NAMALWA (cell line): ENCODE measurements at regions not wholly inside any gene's neighbourhood (a gene's known extent, or its start where the extent isn't known, plus 50 kb on each side); places are given as distances from the start of the nearest gene placed in this dataset.

ENCODE experiments used
- DNase-seq: peaks from one replicate; pipeline ENCODE4 v3.0.0-alpha.2; 2015; ENCODE audit warnings: low spot score

GRCh38 chr7:25812086-25812850 lies 339.7 kb upstream of the NFE2L3 start:
- no peak for DNase-seq

DNA sequence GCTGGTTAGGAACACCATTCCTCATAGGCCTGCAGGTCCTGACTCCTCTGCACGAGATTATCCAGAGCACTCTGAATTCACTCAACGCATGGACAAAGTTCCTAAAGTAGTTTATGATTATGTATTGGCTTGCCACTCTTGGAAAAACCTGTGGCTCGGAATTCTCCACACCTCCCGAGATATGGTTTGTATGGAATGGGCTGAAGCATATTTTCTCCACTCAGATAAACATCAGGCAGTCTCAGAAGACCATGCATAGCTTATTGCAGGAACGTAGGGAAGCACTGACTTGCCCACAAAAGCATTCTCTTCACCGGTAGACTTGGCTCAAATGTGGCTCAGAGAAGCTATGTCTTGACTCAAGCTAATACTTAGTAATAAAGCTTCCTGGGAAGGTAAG lies 338.6 kb upstream of the NFE2L3 start:
- DNase-seq = no peak

DNA sequence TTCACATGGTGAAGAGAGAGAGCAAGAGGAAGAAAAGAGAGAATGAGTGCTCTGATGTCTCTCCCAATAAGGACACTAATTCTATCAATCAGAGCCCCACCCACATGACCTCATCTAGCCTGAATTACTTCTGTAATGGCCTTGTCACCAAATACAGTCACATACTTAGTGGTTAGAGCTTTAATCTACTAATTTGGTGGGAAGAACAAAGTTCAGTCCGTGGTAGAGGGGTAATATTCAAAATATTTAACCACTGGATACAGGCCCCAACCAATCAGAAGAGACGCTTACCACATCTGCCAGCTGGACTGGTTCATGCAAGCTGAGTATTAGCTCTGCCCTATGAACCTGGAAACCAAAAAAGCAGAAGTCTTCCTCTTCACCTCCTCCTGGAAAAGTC lies 336.3 kb upstream of the NFE2L3 start:
- DNase-seq = no peak

DNA sequence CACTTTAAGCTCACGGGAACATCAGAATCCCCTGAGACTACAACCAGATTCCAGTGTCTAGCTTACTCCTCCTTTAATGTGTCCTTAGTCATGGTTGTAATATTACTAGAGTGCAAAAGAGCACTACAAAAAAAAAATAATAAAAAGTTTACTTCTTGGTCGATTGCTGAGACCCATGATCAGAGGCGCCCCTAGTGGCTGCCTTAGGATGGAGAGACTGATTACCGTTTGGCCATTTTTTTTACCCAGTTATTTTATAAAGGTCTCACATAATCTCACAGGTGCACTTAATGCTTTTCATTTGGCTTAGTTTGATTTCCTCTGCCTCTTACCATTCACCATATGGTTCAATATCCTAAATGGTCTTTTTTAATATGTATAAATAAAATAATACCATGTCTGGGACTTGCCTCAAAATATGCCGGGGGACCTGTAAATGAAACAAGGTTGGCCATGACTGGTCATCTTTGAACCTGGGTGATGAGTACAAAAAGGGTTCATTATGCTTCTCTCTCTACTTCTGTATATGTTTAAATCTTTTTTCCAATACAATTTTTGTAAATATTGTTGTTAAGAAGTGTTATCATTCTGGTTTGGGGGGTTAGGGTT lies 331.5 kb upstream of the NFE2L3 start:
- peak; percentile 73 for DNase-seq

DNA sequence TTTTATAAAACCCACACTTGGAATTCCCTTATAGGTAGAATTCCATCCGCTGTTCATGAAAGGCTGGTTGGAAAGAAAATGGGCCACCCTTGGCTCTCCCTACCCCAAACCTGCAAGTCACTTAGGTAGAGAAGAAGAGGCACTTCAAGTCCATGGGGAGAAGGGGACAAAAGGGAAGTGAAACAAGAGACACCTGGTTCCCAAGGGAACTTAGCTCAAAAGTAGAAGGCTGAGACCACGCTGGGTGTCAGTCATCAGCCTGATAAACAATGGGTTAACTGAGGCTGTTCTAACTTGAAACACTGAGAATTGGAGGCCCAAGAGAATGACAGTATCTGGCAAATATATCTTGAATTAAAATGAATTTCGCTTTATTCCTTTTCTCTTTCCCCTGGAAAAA lies 330.8 kb upstream of the NFE2L3 start:
- peak; percentile 50 for DNase-seq

DNA sequence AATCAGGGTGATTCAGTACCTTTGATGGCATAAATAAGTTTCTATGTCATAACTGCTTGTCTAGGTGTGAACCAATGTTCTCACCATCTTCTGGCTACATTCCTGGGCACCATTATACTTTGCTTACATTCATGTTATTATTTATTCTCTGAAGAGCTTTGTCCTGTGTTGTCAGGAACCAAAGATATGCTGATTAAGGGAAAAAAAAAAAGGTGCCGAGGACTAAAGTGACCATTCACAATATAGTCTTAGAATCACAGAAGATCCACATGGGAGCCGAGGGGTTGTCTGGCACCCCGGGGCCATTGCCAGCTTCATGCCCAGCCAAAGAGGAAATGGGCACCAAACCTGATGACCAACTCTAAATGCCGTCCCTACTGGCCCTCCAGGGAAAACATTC lies 329.2 kb upstream of the NFE2L3 start:
- no peak for DNase-seq

DNA sequence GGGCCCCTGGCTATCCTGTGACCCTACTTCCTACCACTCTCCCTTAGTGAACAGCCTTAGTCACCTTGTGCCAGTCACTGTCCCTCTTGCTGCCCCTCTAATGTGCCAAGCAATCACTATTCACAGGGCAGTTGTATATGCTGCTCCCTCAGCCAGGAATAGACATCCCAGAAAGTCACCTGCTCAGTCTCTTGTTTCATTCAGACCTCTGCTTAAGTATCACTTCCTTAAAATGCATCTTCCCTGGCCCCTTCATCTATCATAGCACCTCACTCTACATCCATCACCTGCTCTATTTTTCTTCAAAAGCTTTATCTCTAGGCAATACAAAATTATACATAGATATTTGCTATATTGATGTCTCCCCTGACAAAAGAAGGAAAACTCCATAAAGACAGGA lies 328.4 kb upstream of the NFE2L3 start:
- DNase-seq = no peak

DNA sequence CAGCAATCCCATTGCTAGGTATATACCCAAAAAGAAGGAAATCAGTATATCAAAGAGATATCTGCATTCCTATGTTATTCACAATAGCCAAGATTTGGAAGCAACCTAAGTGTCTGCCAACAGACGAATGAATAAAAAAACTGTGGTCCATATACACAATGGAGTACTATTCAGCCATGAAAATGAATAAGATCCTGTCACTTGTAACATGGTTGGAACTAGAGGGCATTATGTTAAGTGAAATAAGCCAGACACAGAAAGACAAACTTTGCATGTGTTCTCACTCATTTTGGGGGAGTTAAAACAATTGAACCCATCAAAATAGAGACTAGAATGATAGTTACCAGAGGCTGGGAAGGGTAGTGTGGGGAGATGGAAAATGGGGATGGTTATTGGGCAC lies 323.5 kb upstream of the NFE2L3 start:
- no peak for DNase-seq

DNA sequence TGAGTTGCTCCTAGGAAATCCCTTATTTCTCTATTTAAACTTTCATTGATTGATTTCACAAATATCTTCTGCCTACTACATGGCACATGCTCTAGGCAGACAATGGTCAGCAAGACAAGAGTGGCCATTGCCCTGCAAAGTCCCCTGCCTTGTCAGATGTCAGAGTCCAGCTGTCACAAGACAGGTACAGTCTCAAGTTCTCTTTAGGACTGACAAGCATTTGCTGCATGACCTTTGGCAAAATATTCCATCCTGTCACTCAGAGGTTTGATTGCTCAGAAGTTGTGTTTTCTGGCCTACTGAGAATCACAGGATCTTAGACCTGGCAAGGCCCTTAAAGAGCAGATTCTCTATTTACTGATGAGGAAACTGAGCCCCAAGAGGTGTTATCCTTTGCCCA lies 322.3 kb upstream of the NFE2L3 start:
- DNase-seq = no peak

DNA sequence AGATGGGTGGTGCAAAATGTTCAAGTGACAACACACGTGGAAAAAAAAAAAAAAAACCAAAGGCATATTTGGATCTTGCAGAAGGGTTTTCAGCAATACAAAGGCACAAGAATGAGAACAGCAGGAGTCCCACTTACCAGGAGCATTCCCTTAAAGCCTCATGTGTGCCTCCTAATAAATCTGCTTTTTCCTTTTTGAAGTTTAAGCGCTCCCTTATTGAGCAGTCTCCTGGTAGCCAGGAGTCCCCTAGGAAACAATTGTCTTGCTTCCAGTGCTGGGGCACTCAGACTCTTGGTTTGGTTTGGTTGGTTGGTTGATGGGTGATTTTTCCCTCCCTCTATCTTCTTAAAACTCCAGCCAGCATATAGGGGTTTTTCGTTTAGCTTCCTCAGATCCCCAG lies 321.8 kb upstream of the NFE2L3 start:
- DNase-seq = no peak

DNA sequence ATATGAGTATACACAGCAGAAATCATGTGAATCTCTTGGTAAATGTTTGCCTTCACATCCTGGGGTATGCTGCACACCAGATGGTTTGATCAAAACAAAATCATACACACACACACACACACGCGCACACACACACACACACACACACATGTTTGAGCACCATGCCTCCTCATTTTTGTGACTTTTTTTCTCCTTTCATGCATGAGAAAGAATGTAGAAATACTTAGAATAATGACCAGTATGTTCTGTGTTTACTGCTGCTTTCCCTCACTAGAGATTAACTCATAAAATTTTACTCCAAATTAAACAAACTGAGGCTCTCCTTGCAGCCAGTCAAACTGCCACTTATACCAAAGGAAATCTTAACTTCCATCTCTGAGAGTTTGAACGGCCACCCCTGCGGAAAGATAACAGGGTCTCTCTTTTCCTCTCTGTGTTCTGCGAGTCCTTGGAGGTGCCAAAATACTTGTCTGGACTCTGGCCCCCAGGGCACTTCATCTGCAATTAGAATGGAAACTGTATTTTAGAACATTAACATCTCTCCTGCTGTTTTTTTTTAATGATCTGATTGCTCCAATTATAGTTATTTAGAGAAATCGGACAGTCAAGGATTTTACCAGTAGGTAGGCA lies 320.8 kb upstream of the NFE2L3 start:
- no peak for DNase-seq

DNA sequence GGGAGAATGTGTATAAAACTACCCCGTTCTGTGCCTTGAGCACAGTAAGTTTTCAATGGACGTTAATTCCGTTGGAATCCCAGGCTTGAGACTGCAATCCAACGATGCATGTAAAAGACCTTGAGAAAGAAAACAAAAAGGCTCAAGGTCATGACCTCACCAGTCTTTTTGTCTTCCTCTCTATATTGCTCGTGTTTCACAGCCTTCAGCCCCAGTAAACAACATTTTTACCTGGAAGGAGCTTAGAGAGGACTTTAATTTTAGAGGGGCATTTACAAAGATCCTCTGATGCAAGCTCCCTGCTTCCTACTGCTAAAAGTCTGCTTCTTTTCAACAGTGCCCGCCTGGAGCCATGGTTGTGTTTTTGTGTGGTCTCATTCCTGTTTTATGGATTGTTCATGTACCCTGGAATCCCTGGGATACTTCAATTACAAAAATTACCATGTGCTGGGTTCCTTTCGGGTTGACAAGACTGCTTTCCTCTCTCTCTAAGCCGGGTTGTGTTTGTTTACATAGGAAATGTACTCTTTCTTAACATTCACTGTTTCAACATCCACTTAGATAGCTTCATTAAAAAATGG lies 320.1 kb upstream of the NFE2L3 start:
- DNase-seq = no peak

- DNase-seq = no peak
These were observed 319.5 kb upstream of the NFE2L3 start for GRCh38 chr7:25832456-25832855.

DNA sequence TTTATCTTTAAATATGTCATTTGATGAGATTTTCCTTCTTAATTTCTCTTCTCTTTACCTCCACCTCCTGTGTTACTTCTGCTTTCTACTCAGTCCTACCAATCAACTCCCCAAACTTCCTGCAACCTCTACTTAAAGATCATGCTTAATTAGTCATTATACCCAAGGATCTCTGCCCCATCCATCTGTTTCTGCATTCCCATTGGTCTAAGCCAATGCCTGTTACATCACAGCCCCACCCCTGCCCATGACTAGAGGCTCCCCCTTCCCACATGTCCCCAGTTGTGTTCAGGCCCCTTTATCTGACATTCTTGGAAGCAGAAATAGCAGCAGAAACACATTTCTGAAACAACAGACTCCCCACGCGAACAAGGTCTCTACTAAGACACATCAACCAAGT lies 319.1 kb upstream of the NFE2L3 start:
- no peak for DNase-seq

- DNase-seq = no peak
These were observed 317.9 kb upstream of the NFE2L3 start for GRCh38 chr7:25834050-25834449.

- no peak for DNase-seq
These were observed 316.8 kb upstream of the NFE2L3 start for GRCh38 chr7:25835197-25835596.

- DNase-seq = peak; percentile 16
These were observed 312.8 kb upstream of the NFE2L3 start for GRCh38 chr7:25839084-25839769.

DNA sequence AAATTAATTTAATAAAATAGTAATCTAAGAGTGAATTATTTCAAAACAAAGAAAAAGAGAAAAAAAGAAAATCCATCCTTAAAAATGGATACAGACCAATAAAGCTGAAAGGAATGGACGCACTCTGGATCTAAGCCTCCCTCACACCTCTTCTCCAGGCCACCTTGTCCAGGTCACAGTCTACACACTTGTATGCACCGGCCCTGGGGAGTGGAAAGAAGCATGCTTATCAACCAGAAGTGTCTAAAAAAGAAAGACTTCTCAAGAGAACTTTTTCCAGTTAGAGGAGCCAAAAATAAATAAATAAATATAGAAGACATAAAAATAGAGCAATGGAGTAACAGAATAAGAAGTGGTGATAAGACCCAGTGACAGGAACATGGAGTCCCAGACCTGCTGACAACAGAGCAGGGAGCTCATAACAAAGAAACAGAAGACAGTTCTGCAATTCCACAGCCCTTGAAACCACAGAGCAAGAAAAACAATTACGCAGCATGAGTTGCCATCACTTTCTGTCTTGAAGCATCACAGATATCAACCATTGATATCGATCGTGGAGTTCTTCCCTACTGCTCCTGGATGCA lies 311.7 kb upstream of the NFE2L3 start:
- DNase-seq = no peak

GRCh38 chr7:25841575-25841974 lies 310.4 kb upstream of the NFE2L3 start:
- no peak for DNase-seq

DNA sequence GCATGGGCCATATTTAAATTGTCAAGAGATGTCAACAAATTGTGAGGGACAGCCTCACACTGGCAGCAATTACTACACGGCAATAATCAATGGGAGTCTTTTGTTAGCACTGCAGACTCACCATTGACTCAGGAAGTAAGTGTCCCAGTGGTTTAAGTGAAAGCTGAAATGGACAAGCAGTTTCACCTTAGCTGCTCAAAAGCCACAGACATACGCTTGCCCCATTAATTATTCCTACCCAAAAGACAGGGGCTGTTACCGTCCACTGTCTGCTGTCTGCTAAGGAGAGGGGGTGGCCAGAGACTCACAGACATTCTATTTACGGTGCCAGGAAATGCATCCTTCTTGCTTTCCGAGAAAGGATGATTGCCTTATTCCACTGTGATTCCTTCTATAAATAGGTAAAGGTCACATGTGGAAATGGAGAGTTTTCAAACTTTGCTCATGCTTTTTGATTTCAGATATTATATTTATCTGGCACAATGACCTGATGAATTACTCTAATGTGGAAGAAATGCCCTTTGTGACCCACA lies 309.7 kb upstream of the NFE2L3 start:
- DNase-seq = no peak

GRCh38 chr7:25843467-25843866 lies 308.5 kb upstream of the NFE2L3 start:
- DNase-seq = no peak
